ENCODE measurements at regions not wholly inside any gene's neighbourhood (a gene's known extent, or its start where the extent isn't known, plus 50 kb on each side); places are given as distances from the start of the nearest gene placed in this dataset.

GRCh38 chr6:15946701-15947385 is 182.0 kb upstream of the MYLIP start:
- no peak for TF ChIP-seq POLR2AphosphoS5 (IDR thresholded peaks at IDR 0.05)
- no peak for TF ChIP-seq CTCF (IDR thresholded peaks at IDR 0.05)

Measured in prostate gland (tissue), 2 donors.